Ascending aorta (tissue), 2 donors: ENCODE measurements at regions not wholly inside any gene's neighbourhood (a gene's known extent, or its start where the extent isn't known, plus 50 kb on each side); places are given as distances from the start of the nearest gene placed in this dataset.

ENCODE experiments used
- DNase-seq, 2 donors: peaks; one replicate each; pipeline ENCODE4 v3.0.0-alpha.2; 2019; ENCODE audit warnings: low spot score in 2 of 2
- H3K27ac ChIP-seq, 2 donors: fragments of 200-600 bp; sonication (generic); one replicate each; pipeline ENCODE4 v1.5.1; 2016 to 2017; ENCODE audit warnings: mild to moderate bottlenecking in 1 of 2
- H3K27me3 ChIP-seq: fragments of 200-600 bp; sonication (generic); one replicate; pipeline ENCODE4 v1.5.1; 2017
- H3K36me3 ChIP-seq, 2 donors: fragments of 200-600 bp; sonication (generic); one replicate each; pipeline ENCODE4 v1.5.1; 2016
- H3K4me1 ChIP-seq, 2 donors: fragments of 200-600 bp; sonication (generic); one replicate each; pipeline ENCODE4 v1.5.1; 2016 to 2017; ENCODE audit warnings: mild to moderate bottlenecking in 1 of 2
- H3K4me3 ChIP-seq, 2 donors: fragments of 200-600 bp; sonication (generic); one replicate each; pipeline ENCODE4 v1.5.1; 2016 to 2017; ENCODE audit warnings: mild to moderate bottlenecking in 1 of 2
- H3K9me3 ChIP-seq, 2 donors: fragments of 200-600 bp; sonication (generic); one replicate each; pipeline ENCODE4 v1.5.1; 2016
- intact Hi-C: fragments of 100-400 bp; cut with DNase I; formaldehyde crosslinking; loops from one replicate; pipeline ENCODE4 v1.15.1; 2023
- TF ChIP-seq, protein P1 (sequence below), 3 experiments: fragments of 200-600 bp in 2 of 3; fragments of 450-650 bp in 1 of 3; sonication (generic) in 2 of 3; IDR thresholded peaks; one replicate each; pipeline ENCODE4 v1.5.1; 2016 to 2019; ENCODE audit warnings: antibody characterized with exemption in 3 of 3, mild to moderate bottlenecking in 1 of 3, moderate library complexity in 1 of 3

GRCh38 chr18:24736662-24737330 is 276.4 kb downstream of the HRH4 start:
- Histone ChIP-seq H3K4me3 (no peak overlapping the region), H3K9me3 (no peaks in the 10 kb centered on the region), H3K36me3 (no peaks in the 10 kb centered on the region), H3K27ac (no peak overlapping the region), H3K27me3 (no peaks in the 10 kb centered on the region), H3K4me1 (no peaks in the 10 kb centered on the region)
- intact Hi-C loops: no loop called here
- TF ChIP-seq, protein P1, sequence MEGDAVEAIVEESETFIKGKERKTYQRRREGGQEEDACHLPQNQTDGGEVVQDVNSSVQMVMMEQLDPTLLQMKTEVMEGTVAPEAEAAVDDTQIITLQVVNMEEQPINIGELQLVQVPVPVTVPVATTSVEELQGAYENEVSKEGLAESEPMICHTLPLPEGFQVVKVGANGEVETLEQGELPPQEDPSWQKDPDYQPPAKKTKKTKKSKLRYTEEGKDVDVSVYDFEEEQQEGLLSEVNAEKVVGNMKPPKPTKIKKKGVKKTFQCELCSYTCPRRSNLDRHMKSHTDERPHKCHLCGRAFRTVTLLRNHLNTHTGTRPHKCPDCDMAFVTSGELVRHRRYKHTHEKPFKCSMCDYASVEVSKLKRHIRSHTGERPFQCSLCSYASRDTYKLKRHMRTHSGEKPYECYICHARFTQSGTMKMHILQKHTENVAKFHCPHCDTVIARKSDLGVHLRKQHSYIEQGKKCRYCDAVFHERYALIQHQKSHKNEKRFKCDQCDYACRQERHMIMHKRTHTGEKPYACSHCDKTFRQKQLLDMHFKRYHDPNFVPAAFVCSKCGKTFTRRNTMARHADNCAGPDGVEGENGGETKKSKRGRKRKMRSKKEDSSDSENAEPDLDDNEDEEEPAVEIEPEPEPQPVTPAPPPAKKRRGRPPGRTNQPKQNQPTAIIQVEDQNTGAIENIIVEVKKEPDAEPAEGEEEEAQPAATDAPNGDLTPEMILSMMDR (IDR thresholded peaks at IDR 0.05): no peak
- DNase-seq: no peak

DNA sequence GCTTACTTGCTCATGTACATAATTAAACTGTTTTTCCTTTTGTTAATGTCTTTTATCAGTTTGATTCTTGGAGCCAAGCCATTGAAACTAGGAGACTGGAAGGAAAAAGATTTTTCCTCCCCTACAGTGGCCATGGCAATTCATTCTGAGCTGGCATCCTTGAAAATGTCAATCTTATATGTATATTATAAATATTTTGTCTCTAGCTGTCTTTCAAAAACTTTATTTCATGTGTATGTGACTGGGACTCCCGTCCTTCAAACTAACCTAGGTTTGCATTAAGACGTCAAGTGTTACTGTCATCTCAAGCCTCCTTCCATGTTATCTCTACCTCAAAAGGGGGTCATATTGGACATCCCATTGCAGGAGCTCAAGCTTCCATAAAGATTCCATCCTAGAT is 280.4 kb downstream of the HRH4 start:
- peaks cover 0 to 11% of the 10 kb centered on the region in 2 donors for H3K4me1 ChIP-seq
- no peak overlapping the region for H3K4me3 ChIP-seq
- H3K36me3 ChIP-seq: no peaks in the 10 kb centered on the region
- no peaks in the 10 kb centered on the region for H3K27me3 ChIP-seq
- TF ChIP-seq, protein P1 (IDR thresholded peaks at IDR 0.05): no peak
- H3K27ac ChIP-seq: no peak overlapping the region
- DNase-seq: no peak
- intact Hi-C loops: no loop called here
- no peaks in the 10 kb centered on the region for H3K9me3 ChIP-seq

DNA sequence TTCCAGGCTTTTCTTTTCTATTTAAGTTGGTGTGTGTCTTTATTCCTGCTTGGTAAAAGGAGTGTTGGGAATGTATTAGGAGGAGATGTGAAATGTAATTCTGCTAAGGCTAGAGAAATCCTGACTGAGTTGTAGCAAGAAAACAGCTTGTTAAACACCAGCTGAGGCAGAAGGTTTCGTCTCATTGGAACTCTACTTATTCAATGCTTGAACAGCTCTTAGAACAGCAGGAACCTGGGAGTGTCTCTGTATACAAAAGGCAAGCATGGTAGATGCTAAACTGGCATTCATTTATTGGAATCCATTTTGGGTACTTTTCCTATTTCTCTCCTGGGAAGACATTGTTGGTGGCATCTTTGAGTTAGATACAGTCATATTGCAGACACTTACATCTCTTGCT is 280.9 kb downstream of the HRH4 start:
- H3K36me3 ChIP-seq: no peaks in the 10 kb centered on the region
- intact Hi-C loops: no loop called here
- TF ChIP-seq, protein P1 (IDR thresholded peaks at IDR 0.05): no peak

DNA sequence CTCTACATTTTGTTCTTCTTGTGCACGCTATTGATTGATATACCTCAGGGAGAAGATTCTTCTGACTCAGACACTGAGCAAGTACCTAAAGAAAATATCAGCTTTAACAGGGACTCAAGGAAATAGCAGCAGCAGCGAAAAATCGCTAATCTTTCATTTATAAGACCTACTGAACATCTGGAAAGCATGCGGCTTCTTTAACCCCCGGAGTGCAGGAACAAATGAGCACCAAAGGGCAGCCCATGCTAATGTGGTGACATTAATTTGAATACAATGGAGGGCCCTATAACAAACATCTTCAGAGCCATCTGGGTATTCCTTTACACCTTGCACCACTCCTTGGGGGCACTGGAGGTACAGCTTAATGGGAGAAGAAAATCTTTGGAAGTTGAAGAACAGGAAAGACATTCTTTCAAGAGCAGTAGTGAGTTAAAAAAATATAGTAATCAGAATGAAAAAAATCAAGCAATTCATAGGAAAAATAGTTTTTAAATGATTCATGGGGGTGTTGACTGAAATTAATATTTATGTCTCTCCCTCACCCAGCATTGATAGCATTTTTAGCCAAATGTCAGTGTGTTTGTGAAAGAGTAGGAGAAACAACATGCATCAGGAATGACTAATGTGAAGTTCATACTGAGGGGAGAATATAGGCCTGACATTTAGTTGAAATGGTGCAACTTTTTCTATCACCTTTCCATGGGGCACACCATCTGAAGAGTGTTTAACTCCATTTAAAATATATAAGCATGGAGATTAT is 281.7 kb downstream of the HRH4 start:
- H3K9me3 ChIP-seq: no peaks in the 10 kb centered on the region
- peaks cover 0 to 11% of the 10 kb centered on the region in 2 donors for H3K4me1 ChIP-seq
- no peak overlapping the region for H3K27ac ChIP-seq
- TF ChIP-seq, protein P1 (IDR thresholded peaks at IDR 0.05): no peak
- no peak overlapping the region for H3K4me3 ChIP-seq
- H3K27me3 ChIP-seq: no peaks in the 10 kb centered on the region
- no peaks in the 10 kb centered on the region for H3K36me3 ChIP-seq
- intact Hi-C loops: no loop called here
- DNase-seq: no peak

More for the DNA sequence above, 280.9 kb downstream of the HRH4 start:
- no peaks in the 10 kb centered on the region for H3K9me3 ChIP-seq
- H3K4me1 ChIP-seq: peaks cover 0 to 11% of the 10 kb centered on the region in 2 donors
- no peak overlapping the region for H3K27ac ChIP-seq
- no peaks in the 10 kb centered on the region for H3K27me3 ChIP-seq
- no peak overlapping the region for H3K4me3 ChIP-seq
- DNase-seq: no peak

- TF ChIP-seq, protein P1 (IDR thresholded peaks at IDR 0.05): no peak
- no peak overlapping the region for H3K27ac ChIP-seq
- intact Hi-C loops: no loop called here
These were observed 294.3 kb downstream of the HRH4 start for GRCh38 chr18:24754583-24755253.

More at GRCh38 chr18:24754583-24755253, 294.3 kb downstream of the HRH4 start:
- DNase-seq: no peak
- Histone ChIP-seq H3K9me3 (no peaks in the 10 kb centered on the region), H3K4me1 (no peaks in the 10 kb centered on the region), H3K4me3 (no peak overlapping the region), H3K27me3 (no peaks in the 10 kb centered on the region), H3K36me3 (no peaks in the 10 kb centered on the region)
